Activated T-cell treated with anti-CD3 and anti-CD28 coated beads, Interleukin-2, amount 50 U/mL, for 72 hours (primary cell): ENCODE measurements at regions not wholly inside any gene's neighbourhood (a gene's known extent, or its start where the extent isn't known, plus 50 kb on each side); places are given as distances from the start of the nearest gene placed in this dataset.

ENCODE experiments used
- ATAC-seq, 2 donors: fragments of 150-1000 bp; cut with Tn5 transposase; replicated peaks in 1 of 2; 2 replicates each; pipeline ENCODE4 v1.10.0; 2021; ENCODE audit warnings: moderate library complexity in 2 of 2, mild to moderate bottlenecking in 1 of 2
- DNase-seq, 2 donors: peaks; one replicate each; pipeline ENCODE4 v3.0.0; 2021 to 2022; ENCODE audit warnings: mixed read lengths in 1 of 2
- H3K27ac Mint-ChIP-seq: one replicate; pipeline ENCODE4 v1.8.0; 2022; ENCODE audit warnings: mild to moderate bottlenecking, moderate library complexity, mixed read lengths
- H3K27me3 Mint-ChIP-seq: one replicate; pipeline ENCODE4 v1.8.0; 2022; ENCODE audit warnings: low read depth, mixed read lengths
- H3K36me3 Mint-ChIP-seq, 2 donors: one replicate each; pipeline ENCODE4 v1.8.0; 2022; ENCODE audit warnings: mixed read lengths in 2 of 2, mild to moderate bottlenecking in 1 of 2; ENCODE audit not compliant: insufficient read depth in 2 of 2
- H3K4me1 Mint-ChIP-seq: one replicate; pipeline ENCODE4 v1.8.0; 2022; ENCODE audit warnings: low read depth, mixed read lengths
- H3K4me3 Mint-ChIP-seq, 2 donors: one replicate each; pipeline ENCODE4 v1.8.0; 2022; ENCODE audit warnings: mild to moderate bottlenecking in 2 of 2, mixed read lengths in 2 of 2, moderate library complexity in 2 of 2
- H3K9me3 Mint-ChIP-seq, 2 donors: one replicate each; pipeline ENCODE4 v1.8.0; 2022; ENCODE audit warnings: mixed read lengths in 2 of 2

DNA sequence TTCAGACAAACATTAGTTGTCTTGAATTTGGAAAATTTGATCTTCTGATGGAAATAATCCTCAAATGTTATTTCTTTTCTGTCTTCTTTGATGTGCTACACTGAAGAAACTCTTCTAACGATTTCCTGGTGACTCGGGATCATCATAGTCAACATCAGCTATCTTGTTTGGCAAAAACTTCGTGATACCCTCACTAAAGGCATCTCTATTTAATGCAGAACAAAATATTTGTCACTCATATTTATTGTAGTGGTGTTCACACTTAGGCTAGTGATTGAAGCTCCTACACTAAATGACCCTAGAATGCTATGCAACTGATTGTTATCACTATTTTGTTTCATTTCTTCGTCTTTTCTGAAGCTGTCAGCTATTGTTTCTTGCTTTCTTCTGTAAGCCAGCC, 334.7 kb upstream of the ZEB2 start:
- no peak overlapping the region for H3K4me3 Mint-ChIP-seq
- H3K27ac Mint-ChIP-seq: no peak overlapping the region
- H3K4me1 Mint-ChIP-seq: no peaks in the 10 kb centered on the region
- DNase-seq: no peak
- no peak for ATAC-seq
- H3K9me3 Mint-ChIP-seq: no peaks in the 10 kb centered on the region
- no peaks in the 10 kb centered on the region for H3K27me3 Mint-ChIP-seq
- no peaks in the 10 kb centered on the region for H3K36me3 Mint-ChIP-seq

DNA sequence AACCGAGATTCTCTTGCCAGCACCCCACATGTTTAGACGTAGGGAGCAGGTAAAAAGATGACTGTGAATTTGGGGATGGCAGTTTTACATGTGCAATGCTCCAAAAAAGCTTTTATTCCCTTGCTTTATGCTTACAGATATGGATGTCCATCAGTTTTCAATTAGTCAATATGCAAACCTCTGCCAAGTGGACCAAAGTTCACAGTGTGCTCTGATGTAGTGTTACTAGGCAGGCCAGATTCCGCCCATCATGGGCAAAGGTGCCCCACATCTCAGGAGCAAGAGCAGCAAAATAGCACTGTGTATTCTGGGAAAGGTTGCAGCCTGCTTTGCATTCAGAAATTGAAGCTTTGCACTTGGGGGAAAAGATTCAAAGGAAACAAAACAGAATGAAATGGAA, 329.7 kb upstream of the ZEB2 start:
- no peak for DNase-seq
- no peaks in the 10 kb centered on the region for H3K4me1 Mint-ChIP-seq
- ATAC-seq: no peak
- H3K9me3 Mint-ChIP-seq: no peaks in the 10 kb centered on the region
- H3K27me3 Mint-ChIP-seq: no peaks in the 10 kb centered on the region
- H3K36me3 Mint-ChIP-seq: no peaks in the 10 kb centered on the region
- H3K4me3 Mint-ChIP-seq: no peak overlapping the region
- H3K27ac Mint-ChIP-seq: no peak overlapping the region

DNA sequence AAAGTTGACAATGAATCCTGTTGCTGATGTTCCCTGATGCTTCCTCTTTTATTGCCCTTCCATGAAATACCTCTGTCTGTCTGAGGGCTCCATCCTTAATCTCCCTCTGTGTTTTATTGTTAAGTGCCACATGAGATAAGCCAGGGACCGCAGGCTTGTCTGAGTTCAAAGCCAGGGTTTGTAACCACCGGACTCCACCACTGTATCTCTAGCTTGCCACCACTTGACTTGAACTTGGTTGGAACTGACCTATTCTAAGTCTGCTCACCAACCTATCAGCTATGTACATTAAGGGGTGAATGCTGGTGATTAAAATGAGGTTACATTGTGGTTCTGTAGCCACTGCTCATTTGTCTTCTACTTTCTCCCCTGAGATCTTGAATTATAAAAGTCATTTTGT, 328.5 kb upstream of the ZEB2 start:
- H3K36me3 Mint-ChIP-seq: no peaks in the 10 kb centered on the region
- no peak overlapping the region for H3K27ac Mint-ChIP-seq
- DNase-seq (no peak), ATAC-seq (no peak)
- no peaks in the 10 kb centered on the region for H3K27me3 Mint-ChIP-seq
- H3K4me3 Mint-ChIP-seq: no peak overlapping the region
- H3K4me1 Mint-ChIP-seq: no peaks in the 10 kb centered on the region
- H3K9me3 Mint-ChIP-seq: no peaks in the 10 kb centered on the region

DNA sequence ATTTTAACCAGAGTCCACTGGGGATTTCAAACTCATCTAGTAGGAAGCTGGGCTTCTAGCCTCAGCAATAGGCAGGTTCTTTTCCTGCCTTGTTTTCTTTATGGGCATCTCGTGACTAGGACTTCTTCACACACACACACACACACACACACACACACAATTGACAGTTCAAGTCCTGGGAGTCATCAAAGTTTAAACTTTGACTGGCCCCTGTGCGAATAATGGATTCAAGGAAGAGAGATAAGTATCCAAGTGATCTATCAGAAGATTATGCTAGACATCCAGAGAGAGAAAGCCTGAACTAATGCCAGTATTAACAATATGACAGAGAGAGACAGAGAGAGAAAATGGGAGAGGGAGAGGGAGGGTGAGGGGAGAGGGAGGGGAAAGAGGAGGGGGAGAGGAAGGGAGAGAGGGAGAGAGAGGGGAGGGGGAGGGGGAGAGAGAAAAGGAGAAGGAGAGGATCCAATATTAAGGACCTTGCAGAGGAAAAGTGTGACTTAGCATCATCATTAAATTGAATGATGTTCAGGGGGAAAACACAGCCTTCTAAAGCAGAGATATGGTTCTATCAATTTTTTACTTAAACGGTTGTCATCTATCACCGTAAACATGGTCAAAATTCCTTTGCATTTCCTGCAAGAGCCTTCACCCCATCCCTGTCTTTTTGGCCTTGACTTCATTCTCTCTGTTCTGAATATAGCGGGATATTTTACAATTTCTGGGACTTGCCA, 327.6 kb upstream of the ZEB2 start:
- Mint-ChIP-seq H3K4me3 (no peak overlapping the region), H3K9me3 (no peaks in the 10 kb centered on the region), H3K27me3 (no peaks in the 10 kb centered on the region), H3K27ac (no peak overlapping the region), H3K36me3 (no peaks in the 10 kb centered on the region), H3K4me1 (no peaks in the 10 kb centered on the region)
- no peak for ATAC-seq
- DNase-seq: no peak

DNA sequence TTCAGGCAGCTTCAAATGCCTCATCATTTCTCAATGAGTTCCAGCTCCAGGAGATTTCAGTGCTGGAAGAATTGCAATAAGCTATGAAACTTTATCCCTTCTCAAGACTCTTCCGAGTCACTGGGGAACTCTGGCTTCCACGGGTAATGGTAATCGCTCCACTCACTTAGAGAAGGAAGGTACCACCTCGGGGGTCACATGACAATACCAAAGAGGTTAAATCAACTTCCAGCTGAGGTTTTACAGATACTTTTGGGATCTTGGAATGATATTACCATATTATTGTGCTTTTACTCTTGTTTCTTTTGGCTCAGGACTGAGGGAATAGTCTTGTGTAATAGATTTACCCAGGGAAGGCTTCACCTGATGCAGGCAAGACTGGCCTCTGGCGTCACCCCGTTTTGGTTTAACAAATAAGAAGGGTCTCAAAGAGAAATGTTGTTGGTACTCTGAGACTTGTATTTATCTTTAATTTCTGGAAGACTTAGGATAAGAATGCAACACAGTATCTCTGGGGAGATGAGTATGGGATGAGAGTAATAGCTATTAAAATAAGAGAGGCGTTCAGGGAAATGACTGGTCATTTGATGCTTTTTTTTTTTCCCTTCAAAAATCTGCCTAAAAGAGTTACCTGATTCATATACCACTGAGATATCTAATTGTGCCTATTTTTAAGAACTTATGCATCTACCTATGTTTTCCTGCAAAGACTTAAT, 316.9 kb upstream of the ZEB2 start:
- Mint-ChIP-seq H3K9me3 (no peaks in the 10 kb centered on the region), H3K27ac (no peak overlapping the region), H3K36me3 (no peaks in the 10 kb centered on the region), H3K27me3 (no peaks in the 10 kb centered on the region), H3K4me1 (no peaks in the 10 kb centered on the region), H3K4me3 (no peak overlapping the region)
- DNase-seq (no peak), ATAC-seq (no peak)

DNA sequence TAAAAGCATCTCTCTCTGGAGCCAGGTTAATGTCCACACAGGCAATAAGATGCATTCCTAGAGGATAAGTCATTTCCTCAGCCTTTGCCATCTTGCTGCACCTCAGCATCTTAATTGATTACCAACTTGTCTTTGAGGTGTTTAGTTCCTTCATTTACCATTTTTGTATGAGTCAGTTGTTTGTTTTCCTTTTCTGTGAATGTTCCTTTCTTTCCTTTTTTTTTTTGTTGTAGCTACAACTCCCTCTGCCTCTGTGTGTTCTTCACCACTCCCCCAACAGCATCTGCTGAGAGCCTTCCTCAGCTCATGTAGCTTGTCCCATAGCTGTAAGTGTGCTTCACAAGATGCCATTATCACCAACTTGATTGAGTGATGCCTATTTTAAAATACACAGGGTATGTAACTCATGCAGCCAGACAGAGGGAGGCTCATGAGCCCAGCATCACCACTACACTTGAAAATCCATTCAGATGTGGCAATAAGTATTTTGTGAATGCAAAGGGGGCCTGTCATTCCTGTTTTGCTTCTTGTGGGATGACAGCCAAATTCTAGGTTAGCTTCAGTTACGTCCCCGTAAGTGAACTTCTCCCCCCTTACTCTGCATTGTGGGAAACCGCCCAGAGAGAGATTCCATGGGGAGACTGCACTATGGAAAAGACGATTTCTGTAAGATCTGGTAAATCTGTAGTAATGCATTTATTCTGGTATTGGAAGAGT, 315.9 kb upstream of the ZEB2 start:
- Mint-ChIP-seq H3K9me3 (no peaks in the 10 kb centered on the region), H3K27me3 (no peaks in the 10 kb centered on the region), H3K4me1 (no peaks in the 10 kb centered on the region), H3K4me3 (no peak overlapping the region), H3K36me3 (no peaks in the 10 kb centered on the region), H3K27ac (no peak overlapping the region)
- ATAC-seq: no peak
- no peak for DNase-seq

DNA sequence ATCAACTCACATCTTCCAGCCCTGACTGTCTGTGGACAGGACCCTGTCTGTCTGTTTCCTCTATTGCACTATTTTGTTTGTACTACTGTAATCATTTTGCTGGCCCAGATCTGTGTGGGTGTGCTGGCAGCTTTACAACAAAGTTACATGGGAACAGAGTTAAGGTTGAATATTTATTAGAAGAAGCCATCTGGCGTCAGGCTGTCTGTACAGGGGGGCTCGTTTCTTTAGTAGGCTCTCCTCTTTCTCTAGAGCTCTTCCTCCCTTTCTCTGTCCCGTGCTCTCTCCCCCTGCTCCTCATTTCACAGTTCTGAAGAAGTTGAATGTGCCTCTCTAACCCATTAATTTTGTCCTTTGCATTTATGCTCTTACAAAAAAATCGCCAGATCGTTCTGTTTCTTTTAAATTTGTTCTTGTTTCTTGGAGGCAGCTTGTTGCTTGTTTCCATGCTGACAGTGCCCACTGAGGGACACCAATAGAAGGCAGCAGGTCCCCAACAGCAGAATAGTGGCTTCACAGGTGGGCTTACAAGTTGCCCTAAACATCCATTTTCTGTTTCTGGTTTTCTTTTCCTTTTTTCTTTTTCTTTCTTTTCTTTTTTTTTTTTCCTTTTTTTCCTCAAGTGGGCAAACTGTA, 315.2 kb upstream of the ZEB2 start:
- Mint-ChIP-seq H3K27ac (no peak overlapping the region), H3K27me3 (no peaks in the 10 kb centered on the region), H3K9me3 (no peaks in the 10 kb centered on the region), H3K4me3 (no peak overlapping the region), H3K4me1 (no peaks in the 10 kb centered on the region), H3K36me3 (no peaks in the 10 kb centered on the region)
- DNase-seq: no peak
- ATAC-seq: no peak

DNA sequence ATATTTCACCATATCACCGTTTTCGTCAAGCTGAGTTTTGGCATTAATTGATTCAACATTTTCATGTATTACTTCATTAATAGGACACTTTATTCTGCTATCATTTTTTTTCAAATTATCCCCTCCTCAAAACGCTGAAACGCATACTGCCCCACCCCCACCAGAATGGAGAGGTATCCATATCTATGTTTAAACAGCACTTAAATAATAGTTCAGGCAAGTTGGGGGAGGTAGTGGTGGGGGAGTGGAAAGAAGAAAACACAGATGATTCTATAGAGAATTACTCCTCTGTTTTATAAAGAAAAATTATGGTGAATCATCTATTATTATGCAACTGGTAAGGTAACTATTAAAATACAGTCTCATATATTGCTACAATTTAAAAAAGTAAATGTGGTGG, 314.4 kb upstream of the ZEB2 start:
- Mint-ChIP-seq H3K4me1 (no peaks in the 10 kb centered on the region), H3K27ac (no peak overlapping the region), H3K9me3 (no peaks in the 10 kb centered on the region), H3K36me3 (no peaks in the 10 kb centered on the region), H3K27me3 (no peaks in the 10 kb centered on the region), H3K4me3 (no peak overlapping the region)
- ATAC-seq: no peak
- no peak for DNase-seq

DNA sequence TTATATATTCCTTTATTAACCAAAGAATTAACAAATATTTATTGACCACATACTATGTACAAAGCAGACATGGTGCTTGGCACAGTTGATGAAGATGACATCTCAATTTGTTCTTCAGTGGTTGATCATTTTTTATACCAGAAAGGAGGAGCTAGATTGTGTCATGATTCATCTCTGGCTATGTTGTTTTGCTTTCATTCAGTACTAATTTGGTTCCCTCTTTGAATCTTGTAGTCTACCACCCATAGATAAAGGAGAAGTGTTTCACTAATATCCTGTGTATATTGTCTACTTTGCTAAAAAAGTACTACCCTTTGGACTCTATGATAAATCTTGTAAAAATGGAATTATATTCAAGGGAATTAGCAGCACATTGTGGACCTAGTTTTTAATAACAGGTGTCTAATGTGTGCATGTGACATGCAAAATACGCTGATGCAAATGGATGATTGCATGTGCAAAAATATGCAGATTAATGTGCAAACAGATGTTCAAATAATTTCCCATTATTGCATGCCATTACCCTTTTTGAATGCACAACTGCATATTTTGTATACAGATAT, 313.2 kb upstream of the ZEB2 start:
- H3K4me1 Mint-ChIP-seq: no peaks in the 10 kb centered on the region
- no peak overlapping the region for H3K27ac Mint-ChIP-seq

DNA sequence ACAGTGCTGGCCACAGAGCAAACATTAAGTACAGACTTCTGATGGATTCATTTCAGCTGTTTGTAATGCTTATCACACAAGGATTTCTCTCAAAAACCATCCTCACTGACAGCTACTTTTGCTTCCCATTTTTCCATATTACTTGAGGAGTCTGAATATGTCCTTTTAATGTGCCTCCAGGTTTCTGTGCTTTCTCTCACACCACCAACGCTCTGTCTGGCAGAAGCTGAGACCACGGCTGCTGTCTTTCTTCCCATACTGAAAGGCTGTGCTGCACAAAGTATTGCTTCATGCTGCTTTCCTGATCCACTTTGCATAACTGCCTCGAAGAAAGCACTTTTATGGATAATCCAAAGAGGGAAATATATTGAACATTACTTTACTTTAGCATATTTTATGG, 312.1 kb upstream of the ZEB2 start:
- ATAC-seq: no peak
- no peaks in the 10 kb centered on the region for H3K27me3 Mint-ChIP-seq
- H3K4me1 Mint-ChIP-seq: no peaks in the 10 kb centered on the region
- H3K9me3 Mint-ChIP-seq: no peaks in the 10 kb centered on the region
- H3K4me3 Mint-ChIP-seq: no peak overlapping the region
- no peaks in the 10 kb centered on the region for H3K36me3 Mint-ChIP-seq
- H3K27ac Mint-ChIP-seq: no peak overlapping the region
- DNase-seq: no peak

More for the DNA sequence above, 313.2 kb upstream of the ZEB2 start:
- no peak for ATAC-seq
- Mint-ChIP-seq H3K27me3 (no peaks in the 10 kb centered on the region), H3K4me3 (no peak overlapping the region), H3K36me3 (no peaks in the 10 kb centered on the region), H3K9me3 (no peaks in the 10 kb centered on the region)
- DNase-seq: no peak

DNA sequence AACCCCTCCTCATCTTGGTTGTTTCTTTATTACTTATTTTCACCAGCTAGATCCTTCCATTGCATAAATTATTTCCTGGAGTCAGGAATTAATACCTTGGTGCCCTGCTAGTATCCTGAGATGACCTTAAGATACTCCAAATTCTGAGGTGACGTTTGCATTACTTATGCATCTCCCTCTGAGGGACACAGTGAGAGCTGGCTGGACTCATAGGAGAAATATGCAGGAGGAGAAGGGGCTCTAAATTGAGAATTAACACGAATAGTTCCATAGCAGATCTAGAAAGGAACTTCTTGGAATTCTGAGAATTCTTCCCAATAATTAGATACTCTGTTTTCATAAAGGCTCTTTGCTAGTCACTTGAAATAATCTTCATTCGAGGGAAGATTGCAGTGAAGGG, 310.6 kb upstream of the ZEB2 start:
- Mint-ChIP-seq H3K36me3 (no peaks in the 10 kb centered on the region), H3K27me3 (no peaks in the 10 kb centered on the region)

DNA sequence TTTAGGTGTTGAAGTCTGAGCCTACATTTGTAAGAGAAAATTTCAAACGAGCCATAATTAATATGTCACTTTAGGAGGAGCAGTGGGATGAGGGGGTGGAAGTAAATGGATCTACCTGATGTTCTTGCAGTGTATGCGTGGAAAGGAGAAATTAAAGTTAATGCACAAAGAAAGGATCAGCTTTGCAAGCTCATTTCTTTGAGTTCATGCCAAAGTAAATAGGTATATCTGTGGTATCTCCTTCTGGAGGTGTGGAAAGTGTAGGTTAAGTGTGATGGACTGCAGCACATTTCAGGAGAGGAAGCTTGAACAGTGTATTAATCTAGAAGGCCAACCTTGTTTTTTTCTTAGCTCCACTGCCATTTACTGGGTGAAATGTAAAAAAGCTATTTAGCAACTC, 307.5 kb upstream of the ZEB2 start:
- no peaks in the 10 kb centered on the region for H3K27me3 Mint-ChIP-seq
- no peaks in the 10 kb centered on the region for H3K36me3 Mint-ChIP-seq
- no peak overlapping the region for H3K27ac Mint-ChIP-seq
- peaks cover 0 to 2% of the 10 kb centered on the region in 2 donors for H3K9me3 Mint-ChIP-seq
- no peak for DNase-seq
- ATAC-seq: no peak
- H3K4me3 Mint-ChIP-seq: no peak overlapping the region
- no peaks in the 10 kb centered on the region for H3K4me1 Mint-ChIP-seq

More for the DNA sequence above, 310.6 kb upstream of the ZEB2 start:
- DNase-seq: no peak
- Mint-ChIP-seq H3K27ac (no peak overlapping the region), H3K9me3 (no peaks in the 10 kb centered on the region), H3K4me3 (no peak overlapping the region), H3K4me1 (no peaks in the 10 kb centered on the region)
- no peak for ATAC-seq

DNA sequence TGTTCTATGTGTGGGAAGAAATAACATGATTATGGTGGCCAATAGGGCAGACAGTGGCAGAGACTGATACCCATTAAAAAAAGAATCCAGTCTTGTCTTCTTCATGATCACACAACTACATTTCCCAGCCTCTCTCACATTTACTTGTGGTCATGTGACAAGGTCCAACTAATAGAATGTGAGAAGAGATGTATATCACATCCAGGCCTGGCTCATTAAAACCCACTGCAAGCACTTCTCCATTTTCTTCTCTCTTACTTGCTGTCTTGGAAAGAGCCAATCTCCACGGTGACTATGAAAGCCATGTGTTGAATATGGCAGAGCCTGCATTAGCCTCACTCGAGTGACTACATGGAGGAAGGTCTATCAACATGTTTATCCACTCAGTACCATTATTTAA, 306.2 kb upstream of the ZEB2 start:
- Mint-ChIP-seq H3K4me1 (no peaks in the 10 kb centered on the region), H3K27me3 (no peaks in the 10 kb centered on the region)

More for the DNA sequence above, 306.2 kb upstream of the ZEB2 start:
- Mint-ChIP-seq H3K9me3 (peaks cover 3 to 4% of the 10 kb centered on the region in 2 donors), H3K27ac (no peak overlapping the region), H3K36me3 (no peaks in the 10 kb centered on the region), H3K4me3 (no peak overlapping the region)
- ATAC-seq: no peak
- no peak for DNase-seq
